GM21723 (cell line): ENCODE measurements at regions not wholly inside any gene's neighbourhood (a gene's known extent, or its start where the extent isn't known, plus 50 kb on each side); places are given as distances from the start of the nearest gene placed in this dataset.
"Not testable (repeated sequence)": the region's sequence is repeated elsewhere in the genome, so short reads cannot be mapped to it uniquely, and the experiment has no call there.

Experiments
- ATAC-seq: cut with Tn5 transposase; IDR thresholded peaks from one replicate; pipeline ENCODE4 v1.9.1; 2021; ENCODE audit warnings: mild to moderate bottlenecking, moderate library complexity; ENCODE audit not compliant: unreplicated experiment

- no peak for ATAC-seq
Measured at GRCh38 chr4:33437406-33437805, 2717.2 kb downstream of the PCDH7 start.

- no peak for ATAC-seq
Measured at GRCh38 chr4:33446953-33447352, 2726.8 kb downstream of the PCDH7 start.

GRCh38 chr4:33448948-33449347 lies 2728.8 kb downstream of the PCDH7 start:
- ATAC-seq: no peak

GRCh38 chr4:33453436-33453835 lies 2733.3 kb downstream of the PCDH7 start:
- ATAC-seq: no peak

- no peak for ATAC-seq
Measured at GRCh38 chr4:33453916-33454315, 2733.7 kb downstream of the PCDH7 start.

- no peak for ATAC-seq
Measured at GRCh38 chr4:33465565-33465964, 2745.4 kb downstream of the PCDH7 start.

GRCh38 chr4:33467291-33467690 lies 2747.1 kb downstream of the PCDH7 start:
- ATAC-seq: no peak

GRCh38 chr4:33470805-33471204 lies 2750.6 kb downstream of the PCDH7 start:
- no peak for ATAC-seq

- no peak for ATAC-seq
Measured at GRCh38 chr4:33477715-33478114, 2757.5 kb downstream of the PCDH7 start.

- ATAC-seq: no peak
Measured at GRCh38 chr4:33482773-33483172, 2761.5 kb downstream of the ARAP2 start.

GRCh38 chr4:33485111-33485510 lies 2759.2 kb downstream of the ARAP2 start:
- no peak for ATAC-seq

GRCh38 chr4:33493231-33493630 lies 2751.1 kb downstream of the ARAP2 start:
- no peak for ATAC-seq

- no peak for ATAC-seq
Measured at GRCh38 chr4:33494150-33494549, 2750.2 kb downstream of the ARAP2 start.

GRCh38 chr4:33501587-33501986 lies 2742.7 kb downstream of the ARAP2 start:
- ATAC-seq: not testable (repeated sequence)

GRCh38 chr4:33512397-33512796 lies 2731.9 kb downstream of the ARAP2 start:
- ATAC-seq: no peak

- ATAC-seq: no peak
Measured at GRCh38 chr4:33518856-33519255, 2725.5 kb downstream of the ARAP2 start.

- no peak for ATAC-seq
Measured at GRCh38 chr4:33532821-33533220, 2711.5 kb downstream of the ARAP2 start.

GRCh38 chr4:33536898-33537297 lies 2707.4 kb downstream of the ARAP2 start:
- no peak for ATAC-seq

- ATAC-seq: no peak
Measured at GRCh38 chr4:33537527-33537926, 2706.8 kb downstream of the ARAP2 start.

- ATAC-seq: no peak
Measured at GRCh38 chr4:33543941-33544450, 2700.3 kb downstream of the ARAP2 start.

- no peak for ATAC-seq
Measured at GRCh38 chr4:33551244-33551643, 2693.1 kb downstream of the ARAP2 start.

- no peak for ATAC-seq
Measured at GRCh38 chr4:33561259-33561658, 2683.1 kb downstream of the ARAP2 start.

- ATAC-seq: no peak
Measured at GRCh38 chr4:33566649-33567048, 2677.7 kb downstream of the ARAP2 start.

GRCh38 chr4:33577791-33578190 lies 2666.5 kb downstream of the ARAP2 start:
- no peak for ATAC-seq
